Testis (tissue), 2 donors: ENCODE measurements at regions not wholly inside any gene's neighbourhood (a gene's known extent, or its start where the extent isn't known, plus 50 kb on each side); places are given as distances from the start of the nearest gene placed in this dataset.

Experiments
- DNase-seq: peaks from one replicate; pipeline ENCODE4 v3.0.0-alpha.2; 2019
- H3K27ac ChIP-seq, 2 donors: fragments of 200-600 bp; sonication (generic); one replicate each; pipeline ENCODE4 v1.5.1; 2019
- H3K27me3 ChIP-seq: fragments of 200-600 bp; sonication (generic); one replicate; pipeline ENCODE4 v1.5.1; 2019
- H3K36me3 ChIP-seq: fragments of 200-600 bp; sonication (generic); one replicate; pipeline ENCODE4 v1.5.1; 2017; ENCODE audit warnings: low read depth; ENCODE audit errors: missing control alignments
- H3K4me1 ChIP-seq: fragments of 200-600 bp; sonication (generic); one replicate; pipeline ENCODE4 v1.5.1; 2019
- H3K4me3 ChIP-seq, 2 donors: fragments of 200-600 bp; sonication (generic); one replicate each; pipeline ENCODE4 v1.5.1; 2017 to 2019
- H3K9me3 ChIP-seq: fragments of 200-600 bp; sonication (generic); one replicate; pipeline ENCODE4 v1.5.1; 2017
- CTCF ChIP-seq, 3 experiments: fragments of 450-650 bp in 2 of 3; fragments of 200-600 bp in 1 of 3; sonication (generic) in 1 of 3; IDR thresholded peaks; one replicate each; pipeline ENCODE4 v1.5.1; 2016 to 2019; ENCODE audit warnings: antibody characterized with exemption in 3 of 3, mild to moderate bottlenecking in 2 of 3, moderate library complexity in 1 of 3
- POLR2A ChIP-seq: fragments of 450-650 bp; IDR thresholded peaks from one replicate; pipeline ENCODE4 v1.6.1; 2017; ENCODE audit warnings: antibody characterized with exemption, mild to moderate bottlenecking, moderate library complexity
- WGBS, 2 donors: methylation state at CpG; one replicate each; pipeline ENCODE4 v1.1.5; 2018; 5-methylcytosine and 5-hydroxymethylcytosine counted together
- intact Hi-C: fragments of 100-400 bp; cut with DNase I; formaldehyde crosslinking; loops from one replicate; pipeline ENCODE4 v1.15.1; 2023; ENCODE audit warnings: low total_unique reads

- DNase-seq = no peak
- H3K4me3 ChIP-seq = no peak overlapping the region
- 91 to 95% methylated on average over 3 of the region's 3 CpGs for WGBS, 2 donors
- no peaks in the 10 kb centered on the region for H3K36me3 ChIP-seq
- intact Hi-C loops = no loop called here
- no peak overlapping the region for H3K27ac ChIP-seq
- no peaks in the 10 kb centered on the region for H3K9me3 ChIP-seq
- no peaks in the 10 kb centered on the region for H3K4me1 ChIP-seq
- TF ChIP-seq POLR2A (no peak), CTCF (IDR thresholded peaks at IDR 0.05) (no peak)
- H3K27me3 ChIP-seq = no peaks in the 10 kb centered on the region
These were observed 92.0 kb downstream of the SLC17A6 start for GRCh38 chr11:22430141-22430541.
